ENCODE measurements at regions not wholly inside any gene's neighbourhood (a gene's known extent, or its start where the extent isn't known, plus 50 kb on each side); places are given as distances from the start of the nearest gene placed in this dataset.

DNA sequence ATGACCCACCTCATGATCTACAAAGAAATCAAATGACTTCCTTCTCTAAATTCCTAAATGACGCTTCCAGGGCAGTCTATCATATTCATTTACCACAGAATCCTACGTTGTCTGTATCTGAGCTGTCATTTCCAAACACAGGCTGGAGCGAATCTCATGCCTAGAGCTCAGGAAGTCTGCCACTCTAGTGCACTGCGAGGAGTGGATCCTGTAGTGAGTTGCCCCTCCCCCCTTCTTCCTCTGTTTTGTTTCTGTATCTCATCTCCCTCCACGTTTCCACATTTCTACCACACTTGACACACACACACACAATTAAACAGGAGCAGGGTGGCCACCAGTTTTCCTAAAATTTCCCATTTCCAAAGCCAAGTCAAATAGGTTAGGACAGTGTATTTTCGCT, 415.4 kb upstream of the PRICKLE1 start:
- DNase-seq, result no peak

DNA sequence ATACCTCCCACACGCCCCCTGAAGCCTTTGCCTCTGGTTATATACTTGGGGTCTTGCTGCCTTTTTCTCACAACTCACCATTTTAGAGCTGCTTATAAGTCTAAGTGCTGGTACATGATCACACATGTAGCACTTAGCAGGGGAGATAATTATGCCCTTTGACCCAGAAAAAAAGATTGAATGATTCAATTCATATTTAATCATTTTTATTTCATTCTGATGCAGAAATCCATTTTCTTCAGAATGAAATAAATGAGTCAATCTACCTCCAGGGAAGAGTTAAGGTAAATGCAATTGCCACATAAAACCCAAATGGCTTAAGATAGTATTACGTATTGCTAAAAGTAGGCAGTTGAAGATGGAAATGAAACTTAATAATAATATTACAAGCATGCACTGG, 414.6 kb upstream of the PRICKLE1 start:
- no peak for DNase-seq

DNA sequence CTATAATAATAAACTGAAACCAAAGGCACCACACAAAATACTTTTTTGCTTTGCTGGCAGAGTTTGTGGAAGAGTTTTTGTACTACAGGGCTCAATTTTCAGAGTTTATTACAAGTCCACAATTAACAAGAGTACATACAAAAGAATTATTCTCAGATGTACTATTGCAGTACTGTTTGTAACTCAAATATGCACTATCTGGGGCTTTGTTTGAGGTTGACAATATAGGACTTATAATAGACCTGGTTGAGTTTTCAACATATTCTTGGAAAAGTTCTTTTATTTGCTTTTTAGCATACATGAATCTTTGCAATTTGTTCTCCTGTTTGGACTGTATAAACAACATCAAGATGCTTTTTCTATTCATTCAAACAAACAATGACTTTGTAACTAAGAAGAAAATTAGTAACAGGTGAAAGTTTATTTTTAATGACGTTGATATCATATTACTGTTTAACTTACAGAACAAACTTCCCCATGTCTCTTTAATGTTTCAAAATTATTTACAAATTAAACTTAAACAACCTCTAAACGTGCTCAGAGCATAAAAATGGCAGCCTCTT, 407.4 kb upstream of the PRICKLE1 start:
- DNase-seq, result no peak

DNA sequence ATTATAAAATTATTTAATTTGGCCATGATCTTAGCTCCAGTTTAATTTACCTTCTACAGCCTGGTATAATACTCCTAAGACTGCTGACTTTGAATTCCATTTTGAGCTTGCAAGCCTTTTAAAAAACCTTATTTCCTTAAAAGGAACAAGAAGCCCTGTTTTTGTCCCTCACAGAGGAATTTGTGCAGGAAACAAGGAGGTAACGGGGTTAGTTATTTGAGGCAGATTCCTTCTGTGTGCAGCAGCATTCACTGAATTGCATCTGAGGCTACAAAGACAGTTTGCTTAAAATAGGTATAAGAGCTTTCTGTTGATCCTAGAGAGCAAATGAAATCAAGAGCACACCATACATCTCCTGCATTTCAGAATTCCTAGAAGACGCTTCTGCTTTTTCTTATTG, 403.3 kb upstream of the PRICKLE1 start:
- DNase-seq, result no peak

DNA sequence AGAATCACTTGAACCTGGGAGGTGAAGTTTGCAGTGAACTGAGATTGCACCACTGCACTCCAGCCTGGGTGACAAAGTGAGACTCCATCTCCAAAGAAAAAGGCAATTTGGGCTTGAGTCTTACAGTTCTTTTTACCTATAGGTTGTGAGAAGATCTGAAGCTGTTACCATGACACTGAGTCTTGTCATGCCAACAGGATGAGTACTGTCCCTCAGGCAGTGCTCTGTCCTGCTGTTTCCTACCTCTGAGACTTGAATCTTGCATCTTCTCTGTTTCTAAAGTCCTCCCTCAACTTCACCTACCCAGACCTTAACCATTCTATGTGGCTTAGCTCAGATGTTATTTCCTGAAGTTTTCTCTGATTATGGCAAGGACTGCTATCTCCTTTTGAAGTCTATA, 400.8 kb upstream of the PRICKLE1 start:
- DNase-seq, result no peak

DNA sequence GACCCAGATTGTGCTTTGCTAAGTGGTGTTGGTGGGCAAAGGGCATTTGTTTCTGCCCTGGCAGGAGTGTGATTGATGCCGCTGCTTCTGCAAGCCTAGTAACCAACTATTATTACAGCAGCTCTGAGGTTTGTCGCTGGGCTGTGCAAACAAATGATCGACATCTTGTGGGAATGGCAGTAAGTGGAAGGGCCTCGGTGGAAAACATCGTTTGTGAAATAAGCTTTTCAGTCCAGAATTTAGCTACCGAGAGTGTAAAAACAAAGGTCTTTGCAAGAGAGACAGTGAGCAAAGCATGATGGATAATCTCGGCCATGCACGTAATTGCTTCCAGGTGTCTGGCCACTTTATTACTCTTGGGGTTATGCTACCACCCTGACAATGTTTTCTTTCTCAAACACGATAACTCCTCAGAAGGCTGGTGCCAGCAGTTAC, 397.7 kb upstream of the PRICKLE1 start:
- DNase-seq, result no peak

DNA sequence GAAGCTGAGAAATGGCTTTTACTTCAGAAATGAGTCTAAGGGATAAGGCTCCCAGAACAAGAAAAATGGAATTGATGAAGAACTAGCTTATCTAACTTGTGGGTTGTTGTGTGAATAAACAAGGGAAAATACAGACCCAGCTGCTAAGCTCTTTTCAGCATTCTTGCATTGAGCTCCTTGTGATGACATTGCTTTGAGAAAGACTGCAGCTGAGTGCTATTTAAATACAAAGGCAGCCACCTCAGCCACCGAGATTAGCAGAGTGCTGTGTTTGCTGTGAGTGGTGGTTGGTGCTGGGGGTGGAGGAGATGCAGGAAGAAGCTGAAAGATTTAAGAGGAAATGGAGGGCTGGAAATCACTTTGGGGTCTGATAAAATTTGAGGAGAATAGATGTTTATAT, 396.0 kb upstream of the PRICKLE1 start:
- DNase-seq, result no peak

DNA sequence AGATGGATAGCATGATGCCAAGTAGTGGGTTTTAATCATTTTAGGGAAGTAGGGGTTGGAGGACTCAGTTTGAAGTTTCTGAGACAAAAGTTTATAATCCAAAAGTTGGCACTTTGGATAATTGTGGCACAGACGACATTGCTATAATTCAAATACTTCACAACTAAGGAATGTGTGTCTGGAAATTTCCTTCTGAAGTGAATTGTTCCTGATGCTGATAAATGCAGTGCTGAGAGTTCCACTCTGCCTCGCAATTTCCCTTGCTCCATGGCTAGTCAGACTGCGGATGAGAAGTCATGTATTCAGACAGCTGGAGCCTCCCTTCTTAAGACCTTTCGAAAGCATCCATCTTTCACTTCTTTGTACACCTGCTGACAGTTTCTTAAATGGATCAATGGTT, 393.3 kb upstream of the PRICKLE1 start:
- DNase-seq, result no peak

DNA sequence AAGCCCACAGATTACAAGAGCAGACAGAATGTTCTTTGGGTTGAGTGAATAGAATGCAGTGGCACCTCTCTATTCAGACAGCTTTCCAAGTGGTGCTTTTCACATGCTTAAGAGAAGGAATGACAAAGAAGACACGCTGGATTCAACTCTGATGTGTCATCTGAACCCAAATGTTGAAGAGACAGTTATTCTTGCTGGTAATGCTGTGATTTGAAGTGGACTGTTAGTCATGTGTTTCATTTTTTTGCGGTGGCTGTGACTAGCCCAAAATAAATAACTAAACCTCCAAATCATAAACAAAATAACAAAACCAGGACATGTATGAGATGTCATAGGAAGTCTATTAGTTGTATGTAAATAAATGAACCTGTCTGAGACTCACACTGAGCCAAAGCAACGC, 391.8 kb upstream of the PRICKLE1 start:
- DNase-seq, result no peak

DNA sequence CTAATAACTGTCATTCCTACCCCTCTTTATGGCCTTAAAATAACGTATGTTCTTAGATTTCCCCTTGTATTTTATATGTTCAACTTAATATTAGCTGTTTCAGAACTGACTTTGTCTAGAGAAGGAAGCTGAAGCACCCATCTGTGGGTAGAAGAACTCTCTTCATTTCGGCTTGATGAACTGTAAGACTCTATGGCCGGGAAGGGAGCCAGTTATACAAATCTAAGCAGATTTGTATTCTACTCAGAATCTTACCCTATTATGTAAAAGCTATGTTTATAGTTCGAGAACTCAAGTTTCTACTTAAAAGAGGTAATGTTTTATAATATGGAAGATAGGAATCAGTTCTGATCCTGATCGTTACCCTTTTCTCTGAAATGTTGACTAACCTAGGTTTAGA, 390.9 kb upstream of the PRICKLE1 start:
- DNase-seq, result no peak

DNA sequence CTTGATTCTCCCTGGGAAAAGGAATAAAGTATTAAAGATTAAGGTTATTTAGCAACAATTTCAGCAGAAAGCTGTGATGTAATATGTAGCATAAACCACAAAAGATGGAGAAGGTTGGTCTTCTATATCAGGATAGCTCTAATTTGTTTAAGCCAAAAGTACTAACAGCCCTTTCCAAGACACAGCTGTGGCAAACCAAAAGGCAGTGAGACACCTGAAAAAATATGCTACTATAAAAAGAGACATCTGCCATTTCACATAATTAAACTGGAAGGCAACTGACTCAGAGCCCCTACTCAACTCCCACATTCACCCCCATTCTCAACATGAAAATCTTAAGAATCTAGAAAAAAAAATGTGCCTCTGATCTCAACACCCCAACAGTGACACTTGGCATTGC, 390.2 kb upstream of the PRICKLE1 start:
- DNase-seq, result no peak

DNA sequence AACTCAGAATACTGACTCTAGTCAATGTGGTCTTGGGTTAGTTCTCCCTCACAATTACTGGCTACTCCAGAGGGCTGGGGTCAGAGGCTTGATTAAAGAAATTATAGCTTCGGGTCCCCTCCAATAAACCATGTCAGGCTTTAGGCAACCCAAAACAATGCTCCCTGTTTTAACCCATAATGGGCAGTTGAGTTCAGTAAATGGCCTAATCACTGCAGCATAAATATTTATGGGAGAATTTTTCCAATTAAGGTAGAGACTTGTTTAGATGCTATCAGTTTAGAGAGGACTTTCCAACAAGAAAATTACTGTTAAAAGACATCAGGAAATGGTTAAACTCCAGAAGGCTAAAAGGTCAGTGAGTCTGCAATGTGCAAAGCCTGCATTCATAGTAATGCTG, 389.2 kb upstream of the PRICKLE1 start:
- no peak for DNase-seq

DNA sequence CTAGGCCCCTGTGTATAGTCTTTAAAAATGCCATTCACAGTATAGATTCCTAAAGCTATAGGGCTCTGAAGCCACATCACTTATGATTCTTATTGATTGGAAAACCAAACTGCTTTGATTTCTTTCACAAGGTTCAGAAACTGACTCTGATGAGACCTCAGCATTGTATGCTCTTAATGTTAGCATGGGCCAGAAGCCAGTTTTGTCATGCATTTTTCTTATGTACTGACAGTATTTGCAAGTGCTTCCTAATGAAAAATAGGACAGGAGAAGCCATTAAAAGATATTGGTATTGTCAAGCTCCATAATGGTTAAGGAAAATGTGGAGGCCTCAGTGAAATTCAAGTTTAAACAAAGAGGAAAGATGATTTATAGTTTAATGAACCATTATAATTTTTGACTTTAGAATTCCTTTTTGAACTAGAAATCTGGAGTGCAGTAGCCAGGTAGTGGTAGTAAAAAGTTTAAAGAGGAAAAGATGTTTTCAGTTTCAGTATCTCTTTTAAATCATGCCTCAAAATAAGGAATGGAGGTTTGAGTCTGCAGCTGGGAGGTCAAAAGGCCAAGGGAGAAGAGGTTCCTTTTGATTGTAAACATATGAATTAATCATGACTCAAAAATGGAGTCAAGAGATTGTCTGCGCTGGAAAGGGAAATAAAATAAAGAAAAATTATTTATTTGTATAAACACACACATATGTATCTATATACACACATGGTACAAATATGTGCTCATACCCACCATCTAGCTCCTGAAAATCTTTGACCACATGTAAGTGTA, 388.1 kb upstream of the PRICKLE1 start:
- no peak for DNase-seq

DNA sequence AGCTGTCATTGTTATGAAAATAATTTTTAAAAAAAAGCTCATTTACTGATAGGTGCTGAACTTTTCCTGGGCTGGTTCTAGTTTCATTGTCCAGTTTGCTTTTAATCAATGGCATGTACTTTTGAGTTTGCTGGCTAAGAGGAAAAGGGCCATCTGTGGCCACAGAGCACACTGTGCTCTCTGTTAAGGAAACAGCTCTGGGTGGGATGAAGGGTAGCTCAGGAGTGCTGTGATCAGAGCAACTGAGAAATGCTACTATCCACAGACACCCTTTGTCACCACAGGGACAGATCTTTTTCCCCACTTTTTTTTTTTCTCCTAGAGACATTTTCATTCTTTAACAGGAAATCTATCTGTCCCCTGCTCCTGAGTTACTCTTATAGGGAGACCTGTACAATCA, 387.1 kb upstream of the PRICKLE1 start:
- no peak for DNase-seq

DNA sequence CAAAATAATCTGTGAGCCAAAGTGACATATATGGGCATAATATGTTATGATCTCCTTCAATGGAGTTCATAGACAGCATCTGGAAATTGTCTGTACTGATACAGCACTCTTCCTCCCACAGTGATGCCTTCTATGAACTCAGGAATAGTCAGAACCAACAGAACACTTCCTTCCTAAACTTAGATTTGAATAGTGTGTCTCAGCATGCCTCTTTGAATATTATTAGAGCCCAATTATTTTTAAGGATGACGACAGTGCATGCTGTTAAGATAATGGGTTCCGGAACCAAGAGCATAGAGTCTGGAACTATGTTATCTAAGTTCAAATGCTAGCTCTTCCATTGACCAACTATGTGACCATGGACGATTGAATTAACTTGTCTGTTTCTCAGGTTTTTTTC, 386.6 kb upstream of the PRICKLE1 start:
- DNase-seq, result no peak

DNA sequence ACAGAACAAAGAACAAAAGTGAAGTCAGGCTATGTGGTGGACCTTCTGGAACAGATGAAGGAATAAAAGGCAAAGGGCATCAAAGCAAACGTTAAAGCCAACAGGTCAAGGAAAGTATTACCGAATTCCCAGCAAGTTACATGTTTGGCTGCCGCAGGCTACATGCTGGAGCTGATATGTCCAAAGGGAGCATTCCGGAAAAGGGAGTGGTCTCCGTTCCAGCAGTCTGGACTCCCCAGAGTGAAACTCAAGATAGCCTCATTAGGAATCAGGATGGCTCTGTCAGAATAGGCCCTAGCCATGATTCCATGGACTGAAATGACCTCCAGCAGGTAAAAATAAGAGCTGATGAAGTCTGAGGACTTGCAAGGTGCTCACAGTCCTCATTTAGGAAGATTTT, 379.8 kb upstream of the PRICKLE1 start:
- no peak for DNase-seq

DNA sequence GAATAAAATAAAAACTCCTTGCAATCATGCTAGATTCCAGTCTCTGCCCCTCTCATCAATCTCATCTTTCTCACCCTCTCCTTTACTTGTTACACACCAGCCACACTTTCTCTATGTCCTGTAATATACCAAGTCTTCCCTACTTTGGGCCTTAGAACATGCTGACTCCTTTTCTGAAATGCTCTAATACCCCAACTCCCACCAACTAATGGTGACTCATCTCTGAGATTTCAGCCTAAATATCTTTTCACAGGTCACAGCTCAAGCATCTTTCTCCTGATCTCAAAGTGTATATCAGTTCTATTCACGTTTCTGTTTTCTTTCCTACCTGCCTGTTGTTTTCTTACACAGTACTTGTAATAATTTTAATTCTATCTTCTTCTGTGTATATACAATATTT, 378.9 kb upstream of the PRICKLE1 start:
- DNase-seq, result no peak

DNA sequence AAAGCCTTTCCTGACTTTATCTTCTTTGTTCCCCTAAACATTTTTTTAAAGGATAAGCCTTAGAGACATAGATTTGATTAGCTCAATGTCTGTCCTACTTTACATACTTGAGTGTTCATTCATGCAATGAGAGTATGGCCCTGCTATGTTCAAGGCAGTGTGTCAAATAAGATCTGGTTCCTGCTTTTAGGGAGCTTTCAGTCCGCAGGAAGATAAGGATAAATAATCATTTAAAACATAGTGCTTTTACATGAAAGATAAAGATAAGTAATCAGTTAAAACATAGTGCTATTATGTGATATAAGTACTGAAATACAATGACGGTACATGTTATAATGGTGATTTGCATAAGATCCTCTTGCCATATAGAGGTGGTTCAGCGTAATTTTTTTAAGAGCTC, 378.3 kb upstream of the PRICKLE1 start:
- no peak for DNase-seq

DNA sequence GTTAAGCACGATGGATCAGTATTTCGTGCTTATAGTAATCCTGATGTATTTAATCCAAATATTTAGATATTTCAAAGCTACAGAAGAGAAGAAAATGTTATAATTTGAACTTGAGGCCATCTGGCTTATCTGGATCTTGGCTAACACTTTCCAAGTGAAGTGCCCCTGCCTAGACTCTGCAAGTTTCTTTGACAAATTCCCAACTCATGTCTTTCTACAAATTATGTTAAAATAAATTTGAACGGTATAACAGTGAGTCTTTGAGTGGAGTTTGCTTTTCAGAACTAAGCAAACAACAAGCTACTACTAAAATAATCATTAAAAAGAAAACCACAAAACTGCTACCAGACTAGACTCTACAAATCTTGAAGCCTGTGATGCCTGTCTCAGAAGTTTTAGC, 374.4 kb upstream of the PRICKLE1 start:
- no peak for DNase-seq

DNA sequence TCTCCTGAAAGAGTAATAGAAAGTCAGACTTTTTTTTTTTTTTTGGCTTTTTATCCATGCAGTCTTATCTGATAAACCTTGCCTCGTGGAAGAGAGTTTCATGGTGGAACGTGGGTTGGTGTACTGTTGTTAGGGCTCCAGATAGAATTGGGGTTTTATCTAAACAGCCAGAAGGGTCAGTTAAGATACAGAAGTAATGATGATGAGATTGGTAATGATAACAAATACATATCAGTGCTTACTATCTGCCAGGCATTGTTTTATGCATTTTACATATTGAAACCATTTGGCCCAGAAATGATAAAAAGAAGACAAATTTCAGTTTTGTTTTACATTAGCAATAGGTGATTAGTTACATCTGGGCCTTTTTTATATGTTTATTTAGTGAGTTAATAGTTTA, 372.8 kb upstream of the PRICKLE1 start:
- DNase-seq, result no peak

DNA sequence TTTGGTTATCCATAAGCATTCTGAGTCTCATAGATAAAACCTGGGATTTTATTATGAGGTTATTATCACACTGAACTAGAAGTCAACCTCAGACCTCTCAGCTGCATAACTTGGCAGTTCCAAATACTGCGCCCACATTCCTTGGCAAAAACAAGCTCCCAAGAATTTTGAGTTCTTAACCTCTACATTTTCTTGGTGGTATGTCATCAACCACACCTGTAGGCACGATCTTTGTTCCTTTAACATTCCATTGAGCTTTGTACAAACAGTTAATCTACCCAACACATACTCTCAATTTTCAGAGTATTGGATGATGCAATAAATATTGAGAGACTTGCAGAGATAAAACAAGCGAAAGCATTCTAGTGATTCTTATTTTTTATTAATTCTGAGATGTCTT, 371.8 kb upstream of the PRICKLE1 start:
- DNase-seq, result no peak

DNA sequence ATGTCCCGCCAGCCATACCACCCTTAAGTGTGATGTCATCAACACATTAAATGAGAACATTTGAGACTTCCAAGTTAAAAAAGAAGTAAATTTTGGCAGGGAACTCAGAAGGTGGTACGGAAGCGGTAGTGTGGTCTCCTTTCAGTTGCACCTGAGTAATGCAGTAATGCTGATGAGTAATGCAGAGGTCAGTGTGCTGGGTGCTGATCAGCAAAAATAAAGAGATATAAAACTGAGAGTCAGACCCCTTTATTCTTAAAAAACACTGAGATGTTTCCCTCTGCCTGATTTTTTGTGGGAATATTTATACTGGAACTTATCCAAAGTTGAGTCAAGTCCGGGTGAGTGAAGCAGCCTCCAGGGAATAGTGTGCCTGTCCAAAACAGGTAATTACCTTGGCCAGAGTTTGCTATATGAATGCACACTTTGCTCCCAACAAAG, 370.6 kb upstream of the PRICKLE1 start:
- DNase-seq, result no peak

DNA sequence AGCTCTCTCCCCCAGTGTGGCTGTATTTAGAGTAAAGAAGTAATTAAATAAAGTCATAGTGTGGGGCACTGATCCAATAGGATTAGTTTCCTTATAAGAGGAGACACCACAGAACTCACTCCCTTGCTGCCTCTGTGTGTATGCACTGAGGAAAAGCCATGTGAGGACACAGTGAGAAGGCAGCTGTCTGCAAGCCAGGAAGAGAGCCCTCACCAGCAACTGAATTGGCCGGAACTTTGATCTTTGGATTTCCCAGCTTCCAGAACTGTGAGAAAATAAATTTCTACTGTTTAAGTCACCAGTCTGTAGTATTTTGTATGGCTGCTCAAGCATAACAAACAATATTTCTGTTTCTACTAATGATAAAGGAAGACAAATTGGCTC, 368.7 kb upstream of the PRICKLE1 start:
- DNase-seq, result no peak

DNA sequence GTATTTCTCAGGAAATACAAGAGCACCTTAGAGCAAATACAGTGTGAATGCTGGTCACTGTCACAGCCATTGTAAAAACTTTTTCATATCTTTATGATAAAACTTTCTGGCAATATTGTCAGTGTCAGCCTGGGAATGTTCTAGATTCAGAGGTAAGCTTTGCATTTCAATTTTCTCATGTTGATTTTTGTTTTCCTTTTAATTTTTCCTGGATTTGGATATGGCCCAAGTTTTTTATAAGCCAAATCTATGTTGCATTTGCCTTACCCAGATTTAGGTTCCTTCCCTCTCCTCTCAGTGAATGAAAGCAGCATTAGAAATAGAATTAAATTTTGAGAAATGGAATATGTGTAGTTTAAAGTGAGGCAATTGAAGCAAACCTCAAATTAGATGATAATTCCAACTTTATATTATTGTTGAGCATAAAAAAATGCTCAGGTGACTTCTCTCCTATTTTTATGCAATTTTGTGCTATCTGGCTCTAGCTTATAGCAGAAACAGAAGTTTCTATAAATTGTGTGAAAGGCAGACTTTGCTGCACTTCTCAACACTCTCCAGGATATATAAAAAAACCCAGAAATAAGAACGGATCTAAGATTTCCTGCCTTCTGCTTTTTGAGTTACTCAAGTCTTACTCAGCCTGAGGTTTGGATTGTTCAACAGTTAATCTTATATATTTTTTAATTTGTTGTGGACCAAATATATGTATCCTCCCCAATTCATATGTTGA, 368.2 kb upstream of the PRICKLE1 start:
- DNase-seq, result no peak
